NB4 (cell line): ENCODE measurements at regions not wholly inside any gene's neighbourhood (a gene's known extent, or its start where the extent isn't known, plus 50 kb on each side); places are given as distances from the start of the nearest gene placed in this dataset.

Experiments used
- DNase-seq: peaks from one replicate; pipeline ENCODE4 v3.0.0; 2010; ENCODE audit warnings: low read depth
- H3K4me3 ChIP-seq: one replicate; pipeline ENCODE4 v1.5.1; 2011; ENCODE audit warnings: mild to moderate bottlenecking, low read depth, low read length, moderate library complexity
- CTCF ChIP-seq: IDR thresholded peaks from one replicate; pipeline ENCODE4 v1.5.1; 2012; ENCODE audit warnings: low read depth, low read length
- MAX ChIP-seq: IDR thresholded peaks from 2 replicates; pipeline ENCODE4 v1.6.1; 2011; ENCODE audit warnings: low read depth, low read length
- MYC ChIP-seq: IDR thresholded peaks from 2 replicates; pipeline ENCODE4 v1.6.1; 2011; ENCODE audit warnings: low read depth, low read length
- POLR2A ChIP-seq: IDR thresholded peaks from 2 replicates; pipeline ENCODE4 v1.6.1; 2011; ENCODE audit warnings: mild to moderate bottlenecking; ENCODE audit not compliant: insufficient read length; ENCODE audit errors: extremely low read depth

GRCh38 chr11:109237636-109238035 is 184.4 kb upstream of the C11orf87 start:
- TF ChIP-seq CTCF: no peak
- TF ChIP-seq MAX: no peak
- no peak for TF ChIP-seq POLR2A
- TF ChIP-seq MYC: no peak
- no peak for DNase-seq
- no peak overlapping the region for H3K4me3 ChIP-seq

DNA sequence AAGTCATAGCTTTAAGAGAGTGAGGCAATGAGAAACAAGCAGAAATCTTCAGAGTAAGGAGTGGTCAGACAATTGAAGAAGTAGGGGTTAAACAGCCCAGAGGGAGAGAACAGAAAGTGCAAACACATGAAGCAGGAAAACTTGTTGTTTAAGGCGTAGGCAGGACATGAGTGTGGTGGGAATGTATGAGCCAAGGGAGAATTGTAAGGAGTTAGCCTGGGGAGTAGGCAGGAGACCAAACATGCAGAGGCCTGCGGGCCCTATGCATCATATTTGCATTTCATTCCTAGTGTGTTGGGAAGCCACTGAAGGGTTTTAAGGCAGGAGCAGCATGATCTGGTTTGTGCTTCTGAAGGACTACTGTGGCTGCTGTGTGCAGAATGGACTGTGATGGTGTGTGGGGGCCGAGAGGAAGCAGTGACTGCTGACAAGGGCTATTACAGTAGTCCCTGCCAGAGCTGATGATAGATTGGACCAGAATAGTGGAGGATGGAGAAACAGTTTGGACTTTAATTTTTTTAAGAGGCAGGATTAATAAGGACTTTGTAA is 179.9 kb upstream of the C11orf87 start:
- no peak overlapping the region for H3K4me3 ChIP-seq
- no peak for TF ChIP-seq POLR2A
- DNase-seq: no peak

- no peak for DNase-seq
- TF ChIP-seq CTCF: no peak
- no peak for TF ChIP-seq MYC
- TF ChIP-seq MAX: no peak
- TF ChIP-seq POLR2A: no peak
- H3K4me3 ChIP-seq: no peak overlapping the region
Measured at GRCh38 chr11:109247071-109247470, 174.9 kb upstream of the C11orf87 start.

DNA sequence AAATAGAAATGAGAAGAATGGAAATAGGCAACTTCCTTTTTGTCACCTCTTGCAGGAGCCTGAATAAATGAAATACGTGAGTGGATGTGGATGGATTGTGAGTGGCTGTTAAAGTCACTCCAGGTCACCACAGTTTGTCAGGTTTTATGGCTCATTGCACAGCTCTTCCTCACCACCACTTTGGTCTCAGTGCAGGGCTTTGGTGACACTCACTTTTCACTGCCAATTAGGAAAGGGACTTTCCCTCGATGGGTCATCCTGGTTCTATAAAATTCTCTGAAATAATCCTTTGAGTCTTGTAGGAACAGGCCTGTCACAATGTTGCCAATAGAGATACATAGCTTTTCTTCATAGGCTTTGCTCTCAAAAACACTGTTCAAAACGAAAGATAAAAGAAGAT is 172.4 kb upstream of the C11orf87 start:
- no peak for DNase-seq
- TF ChIP-seq MAX (no peak), POLR2A (no peak), MYC (no peak), CTCF (no peak)
- H3K4me3 ChIP-seq: no peak overlapping the region

DNA sequence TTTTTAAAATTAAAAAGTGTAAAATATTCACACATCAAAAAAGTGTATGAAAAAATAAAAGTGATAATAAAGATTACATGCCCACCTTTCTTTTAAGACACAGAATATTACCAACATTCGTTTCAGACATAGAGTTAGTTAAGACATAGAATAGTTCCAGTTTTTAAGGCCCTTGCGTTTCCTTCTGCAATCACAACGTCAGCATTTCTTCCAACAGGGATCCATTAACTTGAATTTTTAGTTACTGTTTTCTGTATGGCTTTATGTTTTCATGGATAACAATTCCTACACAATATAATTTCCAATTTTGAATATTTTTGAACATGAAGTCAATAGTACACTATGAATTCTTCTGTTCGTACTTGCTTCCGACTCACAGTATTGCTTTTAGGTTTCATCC is 170.8 kb upstream of the C11orf87 start:
- no peak for DNase-seq
- no peak overlapping the region for H3K4me3 ChIP-seq
- no peak for TF ChIP-seq CTCF
- no peak for TF ChIP-seq MYC
- no peak for TF ChIP-seq MAX
- no peak for TF ChIP-seq POLR2A

DNA sequence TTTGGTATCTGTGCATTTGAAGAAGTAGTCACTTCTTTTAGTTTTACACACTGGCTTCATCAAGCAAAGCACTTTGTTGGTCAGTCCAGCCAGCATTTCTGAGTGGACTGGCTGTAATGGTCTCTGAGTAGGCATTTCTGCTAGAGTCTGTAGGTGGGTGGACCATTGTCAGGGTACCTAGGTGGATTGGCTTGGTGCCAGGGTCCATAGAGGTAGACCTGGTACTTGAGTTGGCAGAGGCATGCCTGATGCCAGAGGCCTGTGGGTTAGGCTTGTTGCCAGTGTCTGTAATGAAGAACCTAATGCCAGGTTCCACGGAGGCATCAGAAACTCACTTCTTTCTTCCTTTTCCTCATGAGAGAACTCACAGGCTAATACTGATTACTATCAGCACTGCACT is 157.9 kb upstream of the C11orf87 start:
- TF ChIP-seq POLR2A (no peak), MYC (no peak), MAX (no peak), CTCF (no peak)
- H3K4me3 ChIP-seq: no peak overlapping the region
- no peak for DNase-seq
